IMR-90 (cell line): ENCODE measurements at regions not wholly inside any gene's neighbourhood (a gene's known extent, or its start where the extent isn't known, plus 50 kb on each side); places are given as distances from the start of the nearest gene placed in this dataset.

ENCODE experiments used
- ATAC-seq: fragments of 200-7000 bp; cut with Tn5 transposase; 2 replicates; pipeline ENCODE4 v1.9.1; 2020; ENCODE audit warnings: low read depth, mild to moderate bottlenecking, moderate library complexity
- BruUV-seq: library from RNA; stranded (reverse); fragments of 400-500 nt; replicated peaks from 2 replicates; lab custom pipeline; 2021; lab: Mats Ljungman, UMichigan
- CTCF ChIA-PET: fragments of 300-600 bp; formaldehyde crosslinking; extraction: SDS; loops from one replicate; lab custom pipeline; 2021; ENCODE audit warnings: antibody characterized with exemption; lab: Yijun Ruan, JAX
- POLR2A ChIA-PET: fragments of 300-600 bp; sonication (Branson Sonifier 250); formaldehyde crosslinking; loops from one replicate; lab custom pipeline; 2022; ENCODE audit warnings: antibody characterized with exemption; ENCODE audit not compliant: unreplicated experiment; lab: Charles Lee
- DNase-seq: peaks from one replicate; pipeline ENCODE4 v3.0.0; 2013
- H2AFZ ChIP-seq: replicated peaks from 2 replicates; pipeline ENCODE3; 2013; ENCODE audit warnings: low read length, mild to moderate bottlenecking; ENCODE audit not compliant: poor library complexity
- H2AK5ac ChIP-seq: 2 replicates; pipeline ENCODE4 v1.6.1; 2013; ENCODE audit warnings: low read depth, low read length, inconsistent platforms
- H2AK9ac ChIP-seq: replicated peaks from 2 replicates; pipeline ENCODE3; 2013; ENCODE audit warnings: mild to moderate bottlenecking, low read depth, low read length, moderate library complexity; ENCODE audit not compliant: poor library complexity
- H2BK120ac ChIP-seq: 2 replicates; pipeline ENCODE4 v1.6.1; 2013; ENCODE audit warnings: low read depth, low read length, inconsistent platforms
- H2BK15ac ChIP-seq: 3 replicates; pipeline ENCODE4 v1.6.1; 2013; ENCODE audit warnings: low read depth, low read length, inconsistent platforms
- H2BK20ac ChIP-seq: 2 replicates; pipeline ENCODE4 v1.6.1; 2013; ENCODE audit warnings: low read depth, mild to moderate bottlenecking, inconsistent platforms, low read length, moderate library complexity
- H2BK5ac ChIP-seq: 2 replicates; pipeline ENCODE4 v1.6.1; 2013; ENCODE audit warnings: mild to moderate bottlenecking, low read depth, low read length, inconsistent platforms; ENCODE audit not compliant: poor library complexity, severe bottlenecking
- H3K14ac ChIP-seq: replicated peaks from 2 replicates; pipeline ENCODE4 v1.6.1; 2013; ENCODE audit warnings: low read depth, low read length, inconsistent platforms
- H3K18ac ChIP-seq: 2 replicates; pipeline ENCODE4 v1.6.1; 2013; ENCODE audit warnings: low read depth, low read length, control low read depth
- H3K23ac ChIP-seq: 2 replicates; pipeline ENCODE4 v1.6.1; 2013; ENCODE audit warnings: low read depth, low read length, inconsistent platforms
- H3K27ac ChIP-seq: 2 replicates; pipeline ENCODE4 v1.5.1; 2013; ENCODE audit warnings: mild to moderate bottlenecking, control low read depth, low read length; ENCODE audit not compliant: insufficient read depth
- H3K27me3 ChIP-seq: 2 replicates; pipeline ENCODE4 v1.6.1; 2013; ENCODE audit warnings: low read length; ENCODE audit not compliant: control insufficient read depth, insufficient read depth
- H3K36me3 ChIP-seq: 2 replicates; pipeline ENCODE4 v1.6.1; 2013; ENCODE audit warnings: low read length, mixed read lengths; ENCODE audit not compliant: control insufficient read depth, insufficient read depth
- H3K4ac ChIP-seq: 2 replicates; pipeline ENCODE4 v1.6.1; 2013; ENCODE audit warnings: low read depth, low read length, inconsistent platforms
- H3K4me1 ChIP-seq: 2 replicates; pipeline ENCODE4 v1.6.1; 2013; ENCODE audit warnings: low read length, mixed read lengths; ENCODE audit not compliant: control insufficient read depth, insufficient read depth
- H3K4me2 ChIP-seq: 2 replicates; pipeline ENCODE4 v1.6.1; 2013; ENCODE audit warnings: low read depth, mild to moderate bottlenecking, control low read depth, low read length, moderate library complexity
- H3K4me3 ChIP-seq: 2 replicates; pipeline ENCODE4 v1.5.1; 2013; ENCODE audit warnings: low read depth, mild to moderate bottlenecking, control low read depth, low read length, moderate library complexity; ENCODE audit not compliant: insufficient read depth
- H3K56ac ChIP-seq: 2 replicates; pipeline ENCODE4 v1.6.1; 2013; ENCODE audit warnings: low read length, inconsistent platforms; ENCODE audit not compliant: insufficient read depth; ENCODE audit errors: extremely low read depth
- H3K79me1 ChIP-seq, 2 experiments: 2 replicates each; pipeline ENCODE4 v1.6.1; 2013; ENCODE audit warnings: low read length in 2 of 2, inconsistent platforms in 1 of 2, low read depth in 1 of 2
- H3K9ac ChIP-seq: 2 replicates; pipeline ENCODE4 v1.6.1; 2013; ENCODE audit warnings: low read depth, low read length, control low read depth
- H3K9me1 ChIP-seq: 2 replicates; pipeline ENCODE4 v1.6.1; 2013; ENCODE audit warnings: low read length, inconsistent platforms; ENCODE audit not compliant: insufficient read depth
- H3K9me3 ChIP-seq: 2 replicates; pipeline ENCODE4 v1.6.1; 2013; ENCODE audit warnings: low read length; ENCODE audit not compliant: control insufficient read depth, insufficient read depth
- H4K20me1 ChIP-seq: 2 replicates; pipeline ENCODE4 v1.6.1; 2013; ENCODE audit warnings: low read length, inconsistent platforms; ENCODE audit not compliant: insufficient read depth
- H4K5ac ChIP-seq: 2 replicates; pipeline ENCODE4 v1.6.1; 2013; ENCODE audit warnings: mild to moderate bottlenecking, low read depth, low read length, control low read depth
- H4K8ac ChIP-seq, 2 experiments: 2 replicates each; pipeline ENCODE4 v1.6.1; 2013; ENCODE audit warnings: low read depth in 2 of 2, low read length in 2 of 2, control low read depth in 1 of 2, inconsistent platforms in 1 of 2
- H4K91ac ChIP-seq: 2 replicates; pipeline ENCODE4 v1.6.1; 2013; ENCODE audit warnings: low read depth, low read length, inconsistent platforms; ENCODE audit not compliant: insufficient read depth
- BHLHE40 ChIP-seq: fragments of 150-350 bp; IDR thresholded peaks from 2 replicates; pipeline ENCODE4 v1.6.1; 2016; ENCODE audit warnings: mild to moderate bottlenecking, low read depth, low read length
- CEBPB ChIP-seq: IDR thresholded peaks from 2 replicates; pipeline ENCODE4 v1.6.1; 2012; ENCODE audit warnings: low read depth, low read length, improper control_type of control experiment
- CHD1 ChIP-seq: IDR thresholded peaks from 2 replicates; pipeline ENCODE4 v1.6.1; 2012; ENCODE audit warnings: low read depth, low read length, improper control_type of control experiment
- CTCF ChIP-seq: conservative IDR thresholded peaks from 2 replicates; pipeline ENCODE4 v1.5.1; 2012; ENCODE audit warnings: mild to moderate bottlenecking, low read depth, low read length, improper control_type of control experiment
- FOS ChIP-seq: fragments of 150-350 bp; IDR thresholded peaks from 2 replicates; pipeline ENCODE4 v1.6.1; 2016; ENCODE audit warnings: low read depth, low read length
- MAFK ChIP-seq: IDR thresholded peaks from 2 replicates; pipeline ENCODE4 v1.6.1; 2012; ENCODE audit warnings: low read depth, low read length, improper control_type of control experiment
- MAZ ChIP-seq: IDR thresholded peaks from 2 replicates; pipeline ENCODE4 v1.6.1; 2012; ENCODE audit warnings: low read depth, mild to moderate bottlenecking, low read length, improper control_type of control experiment, moderate library complexity, borderline replicate concordance
- MXI1 ChIP-seq: IDR thresholded peaks from 2 replicates; pipeline ENCODE4 v1.6.1; 2012; ENCODE audit warnings: low read depth, mild to moderate bottlenecking, low read length, moderate library complexity, borderline replicate concordance
- NFE2L2 ChIP-seq: fragments of 150-350 bp; IDR thresholded peaks from 2 replicates; pipeline ENCODE4 v1.6.1; 2016; ENCODE audit warnings: low read depth, mild to moderate bottlenecking, low read length
- POLR2A ChIP-seq: IDR thresholded peaks from 2 replicates; pipeline ENCODE4 v1.6.1; 2012; ENCODE audit warnings: mild to moderate bottlenecking, low read depth, low read length
- RAD21 ChIP-seq: IDR thresholded peaks from 2 replicates; pipeline ENCODE4 v1.6.1; 2012; ENCODE audit warnings: low read length, improper control_type of control experiment
- RCOR1 ChIP-seq: IDR thresholded peaks from 2 replicates; pipeline ENCODE4 v1.6.1; 2012; ENCODE audit warnings: mild to moderate bottlenecking, low read length, improper control_type of control experiment; ENCODE audit not compliant: insufficient replicate concordance
- RFX5 ChIP-seq: IDR thresholded peaks from 2 replicates; pipeline ENCODE4 v1.8.0; 2012; ENCODE audit warnings: low read depth, mild to moderate bottlenecking, low read length, moderate library complexity
- SMC3 ChIP-seq: fragments of 150-350 bp; IDR thresholded peaks from 2 replicates; pipeline ENCODE4 v1.6.1; 2016; ENCODE audit warnings: low read depth, mild to moderate bottlenecking, antibody characterized with exemption, low read length, moderate library complexity
- whole genome bisulfite sequencing, 2 experiments: methylation state at CpG; one replicate each; pipeline versions ENCODE4 v1.1.5 to v1.1.7; 2013; ENCODE audit warnings: missing lambda C conversion rate in 2 of 2; ENCODE audit not compliant: insufficient read length in 1 of 2; ENCODE audit errors: extremely low coverage in 2 of 2; 5-methylcytosine and 5-hydroxymethylcytosine counted together
- dilution Hi-C: fragments of 300-500 bp; cut with HindIII; formaldehyde crosslinking; loops from one replicate; pipeline ENCODE4 v1.14.3; 2018; ENCODE audit warnings: low sequenced_read_pairs; ENCODE audit not compliant: unreplicated experiment
- in situ Hi-C: fragments of 300-500 bp; cut with MboI; formaldehyde crosslinking; loops from 3 replicates; pipeline ENCODE4 v1.14.3; 2019; ENCODE audit warnings: low sequenced_read_pairs, inconsistent platforms, mixed read lengths
- intact Hi-C: fragments of 100-400 bp; cut with micrococcal nuclease; formaldehyde crosslinking; loops from 2 replicates; pipeline ENCODE4 v1.10.0; 2022
- TF ChIP-seq, protein P1 (sequence below): fragments of 150-350 bp; IDR thresholded peaks from 2 replicates; pipeline ENCODE4 v1.6.1; 2017; ENCODE audit warnings: mild to moderate bottlenecking, antibody characterized with exemption, low read length, low read depth
- TF ChIP-seq, protein P2 (sequence below): fragments of 150-350 bp; IDR thresholded peaks from 2 replicates; pipeline ENCODE4 v1.6.1; 2016; ENCODE audit warnings: low read depth, mild to moderate bottlenecking, low read length, moderate library complexity, borderline replicate concordance

GRCh38 chr5:23318166-23318565 lies 189.2 kb upstream of the PRDM9 start:
- no peak for TF ChIP-seq MAZ
- no peak for TF ChIP-seq NFE2L2
- TF ChIP-seq MAFK: no peak
- no peak for TF ChIP-seq CTCF
- no peak for TF ChIP-seq FOS
- TF ChIP-seq RFX5: no peak
- no peak for TF ChIP-seq CHD1
- TF ChIP-seq SMC3: no peak
- TF ChIP-seq BHLHE40: no peak
- no peak for TF ChIP-seq RAD21
- TF ChIP-seq CEBPB: no peak
- TF ChIP-seq POLR2A: no peak
- TF ChIP-seq, protein P1, sequence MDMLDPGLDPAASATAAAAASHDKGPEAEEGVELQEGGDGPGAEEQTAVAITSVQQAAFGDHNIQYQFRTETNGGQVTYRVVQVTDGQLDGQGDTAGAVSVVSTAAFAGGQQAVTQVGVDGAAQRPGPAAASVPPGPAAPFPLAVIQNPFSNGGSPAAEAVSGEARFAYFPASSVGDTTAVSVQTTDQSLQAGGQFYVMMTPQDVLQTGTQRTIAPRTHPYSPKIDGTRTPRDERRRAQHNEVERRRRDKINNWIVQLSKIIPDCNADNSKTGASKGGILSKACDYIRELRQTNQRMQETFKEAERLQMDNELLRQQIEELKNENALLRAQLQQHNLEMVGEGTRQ: no peak
- no peak for TF ChIP-seq RCOR1
- TF ChIP-seq, protein P2, sequence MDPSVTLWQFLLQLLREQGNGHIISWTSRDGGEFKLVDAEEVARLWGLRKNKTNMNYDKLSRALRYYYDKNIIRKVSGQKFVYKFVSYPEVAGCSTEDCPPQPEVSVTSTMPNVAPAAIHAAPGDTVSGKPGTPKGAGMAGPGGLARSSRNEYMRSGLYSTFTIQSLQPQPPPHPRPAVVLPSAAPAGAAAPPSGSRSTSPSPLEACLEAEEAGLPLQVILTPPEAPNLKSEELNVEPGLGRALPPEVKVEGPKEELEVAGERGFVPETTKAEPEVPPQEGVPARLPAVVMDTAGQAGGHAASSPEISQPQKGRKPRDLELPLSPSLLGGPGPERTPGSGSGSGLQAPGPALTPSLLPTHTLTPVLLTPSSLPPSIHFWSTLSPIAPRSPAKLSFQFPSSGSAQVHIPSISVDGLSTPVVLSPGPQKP: no peak
- TF ChIP-seq MXI1: no peak
- no peak overlapping the region for H3K4me3 ChIP-seq
- no peaks in the 10 kb centered on the region for H3K79me1 ChIP-seq
- CTCF ChIA-PET: no interaction called here
- no peaks in the 10 kb centered on the region for H4K20me1 ChIP-seq
- no peak overlapping the region for H3K23ac ChIP-seq
- POLR2A ChIA-PET: no interaction called here
- H3K14ac ChIP-seq: no peak overlapping the region
- H3K9ac ChIP-seq: no peak overlapping the region
- H2BK20ac ChIP-seq: no peak overlapping the region
- no peak overlapping the region for H3K4ac ChIP-seq
- no CpG with 5 or more reads among the region's 1 CpG for WGBS, 2 experiments
- no peak overlapping the region for H4K5ac ChIP-seq
- no peak overlapping the region for H2AK5ac ChIP-seq
- no peaks in the 10 kb centered on the region for H3K27me3 ChIP-seq
- no TSS peak for BruUV-seq
- DNase-seq (no peak), ATAC-seq (no peak)
- no peak overlapping the region for H2BK15ac ChIP-seq
- no peaks in the 10 kb centered on the region for H3K36me3 ChIP-seq
- H4K8ac ChIP-seq: no peak overlapping the region
- no peak overlapping the region for H3K56ac ChIP-seq
- H3K4me1 ChIP-seq: no peaks in the 10 kb centered on the region
- no peak overlapping the region for H3K4me2 ChIP-seq
- peaks cover 5% of the 10 kb centered on the region; the same call in 1 of the 2 replicates for H3K9me3 ChIP-seq
- H2BK120ac ChIP-seq: no peak overlapping the region
- no peak overlapping the region for H3K18ac ChIP-seq
- H4K91ac ChIP-seq: no peak overlapping the region
- in situ Hi-C loops (no loop called here), dilution Hi-C loops (no loop called here), intact Hi-C loops (no loop called here)
- no peak overlapping the region for H2AK9ac ChIP-seq
- no peak overlapping the region for H3K27ac ChIP-seq
- no peak overlapping the region for H2BK5ac ChIP-seq
- H3K9me1 ChIP-seq: no peaks in the 10 kb centered on the region
- H2AFZ ChIP-seq: no peak overlapping the region
